NCI-H748 (cell line): ENCODE measurements at regions not wholly inside any gene's neighbourhood (a gene's known extent, or its start where the extent isn't known, plus 50 kb on each side); places are given as distances from the start of the nearest gene placed in this dataset.
A peak's percentile ranks its signal among the peaks of the same experiment; 100 is the strongest.

Experiments
- DNase-seq: peaks from one replicate; lab custom pipeline; 2025; ENCODE audit not compliant: unreplicated experiment; lab: John Stamatoyannopoulos, UW

DNA sequence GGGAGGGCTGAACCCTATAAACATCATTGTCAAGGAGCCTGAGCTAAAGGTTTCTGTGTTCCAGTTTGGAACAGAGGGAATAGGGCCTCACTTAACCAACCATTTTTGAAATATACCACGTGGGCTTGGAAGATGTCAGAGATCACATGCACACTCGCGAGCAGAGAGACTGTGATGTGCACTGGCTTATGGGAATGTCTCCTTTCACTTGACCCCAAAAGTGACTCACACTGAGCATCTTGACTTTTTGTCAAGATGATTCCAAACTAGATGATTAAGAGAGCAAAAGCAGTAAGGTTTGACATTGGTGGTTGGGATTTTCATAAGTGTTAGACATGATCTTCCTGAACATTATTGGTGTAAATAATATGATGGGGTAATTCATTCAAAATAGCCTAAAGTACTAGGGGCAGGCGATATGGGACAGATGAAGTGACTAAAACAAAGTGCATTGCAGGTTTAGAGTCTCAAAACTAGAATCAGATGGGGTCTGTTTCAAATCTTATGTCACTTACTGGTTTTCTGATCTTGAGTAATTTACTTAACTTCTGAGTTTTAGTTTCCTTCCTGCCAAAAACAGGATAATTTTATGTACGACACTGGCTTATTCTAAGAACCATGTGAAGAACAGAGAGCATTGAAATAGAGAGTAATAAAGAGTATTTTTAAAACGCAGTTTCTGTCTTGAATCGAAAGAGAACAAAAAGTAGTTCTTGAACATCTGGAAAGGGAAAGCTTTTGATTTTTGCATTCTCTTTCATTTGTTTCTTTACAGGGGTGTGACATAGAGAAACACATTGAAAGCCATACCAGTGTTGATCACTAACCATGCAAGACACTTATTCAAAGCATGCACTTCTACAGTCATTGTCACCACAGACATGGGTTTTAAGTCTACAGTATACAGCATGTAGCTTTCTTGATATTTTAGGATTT is 383.0 kb downstream of the DIRAS2 start:
- DNase-seq = no peak

DNA sequence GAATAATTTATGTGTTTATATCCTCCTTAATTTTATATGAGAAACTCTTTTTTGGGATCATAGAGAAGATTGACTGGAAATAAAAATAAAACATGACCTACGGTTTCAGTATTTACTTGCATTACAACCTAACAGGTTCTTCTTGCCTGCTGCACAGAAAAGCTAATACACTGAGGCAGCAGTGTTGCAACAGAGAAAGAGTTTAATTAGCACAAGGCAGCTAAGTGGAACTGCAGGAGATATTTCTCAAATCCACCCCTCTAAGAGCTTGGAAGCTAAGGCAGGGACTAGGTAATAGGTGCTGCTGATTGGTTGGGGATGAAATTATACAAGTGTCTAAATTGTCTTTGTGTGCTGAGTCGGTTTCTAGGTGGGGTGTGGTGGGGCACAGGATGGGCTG is 380.9 kb downstream of the DIRAS2 start:
- no peak for DNase-seq

DNA sequence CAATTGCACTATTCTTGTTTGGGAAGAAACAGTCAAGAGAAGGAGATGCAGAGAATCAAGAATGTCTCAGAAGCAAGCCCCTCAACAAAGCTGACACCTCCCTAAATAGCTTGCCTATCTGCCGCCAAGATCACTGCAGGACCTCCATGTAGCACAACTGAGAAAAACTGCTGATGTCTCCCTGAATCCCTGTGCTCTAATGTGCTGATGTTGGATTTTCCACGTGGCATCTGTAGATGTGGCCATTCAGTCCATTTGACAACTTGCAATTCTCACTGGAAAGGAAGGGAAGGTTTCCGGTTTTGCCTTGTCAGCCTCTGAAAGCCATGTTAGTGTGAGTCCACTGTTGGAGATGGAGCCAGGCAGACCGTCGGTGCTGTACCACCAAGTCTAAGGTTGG is 374.0 kb downstream of the DIRAS2 start:
- DNase-seq = no peak

DNA sequence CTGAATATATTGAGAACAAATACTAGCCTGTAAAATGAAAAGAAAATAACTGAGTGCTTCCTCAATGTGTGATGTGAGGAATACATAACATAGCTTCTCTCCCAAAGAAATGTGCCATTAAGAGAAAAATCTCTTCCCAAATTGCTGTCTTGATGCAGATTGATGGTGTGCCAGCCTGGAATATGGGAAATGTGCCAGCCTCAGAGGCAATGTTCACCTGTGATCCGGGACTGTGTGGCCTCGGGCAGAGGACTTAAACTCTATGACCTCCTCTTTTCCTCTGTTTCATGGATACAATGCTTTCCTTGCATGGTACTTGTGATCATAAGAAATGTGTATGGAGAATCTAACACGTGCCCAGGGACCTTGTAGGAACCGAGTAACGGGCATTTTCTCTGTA is 370.9 kb downstream of the DIRAS2 start:
- DNase-seq = no peak

DNA sequence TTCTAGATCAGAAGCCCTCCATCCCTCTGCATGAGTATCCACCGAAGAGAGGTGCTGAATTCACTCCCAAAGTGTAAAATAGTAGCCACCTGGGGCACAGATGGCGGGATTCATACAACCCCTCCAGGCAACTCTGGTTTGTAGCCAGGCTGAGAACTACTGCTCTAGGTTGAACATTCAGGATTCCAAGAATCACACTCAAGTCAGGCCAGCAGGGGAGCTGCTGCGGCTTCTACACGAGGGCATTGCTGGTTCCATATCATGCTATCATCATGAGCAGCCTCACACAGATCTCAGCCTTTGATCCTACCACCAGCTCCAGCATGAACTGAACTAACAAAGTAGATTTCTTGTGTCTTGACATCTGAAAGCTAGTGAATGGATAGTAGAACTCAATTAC is 367.9 kb downstream of the DIRAS2 start:
- DNase-seq = no peak

DNA sequence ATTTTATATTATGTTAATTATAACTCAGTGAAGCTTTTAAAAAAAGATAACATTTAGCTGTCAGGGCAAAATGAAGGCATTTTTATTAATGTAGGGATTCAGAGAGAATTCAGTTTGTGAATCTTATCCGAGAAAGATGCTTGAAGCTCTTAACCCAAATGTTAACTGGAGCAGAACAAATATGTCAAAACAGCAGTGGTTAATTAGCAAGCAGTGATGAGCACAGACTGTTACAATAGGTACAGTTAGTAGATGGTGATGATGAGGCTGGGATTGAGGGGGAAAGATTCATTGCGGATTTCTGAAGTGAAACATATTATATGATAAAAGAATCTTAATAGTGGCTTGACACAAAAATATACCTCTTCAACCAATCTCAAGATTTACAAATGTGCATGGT is 356.7 kb downstream of the DIRAS2 start:
- no peak for DNase-seq

DNA sequence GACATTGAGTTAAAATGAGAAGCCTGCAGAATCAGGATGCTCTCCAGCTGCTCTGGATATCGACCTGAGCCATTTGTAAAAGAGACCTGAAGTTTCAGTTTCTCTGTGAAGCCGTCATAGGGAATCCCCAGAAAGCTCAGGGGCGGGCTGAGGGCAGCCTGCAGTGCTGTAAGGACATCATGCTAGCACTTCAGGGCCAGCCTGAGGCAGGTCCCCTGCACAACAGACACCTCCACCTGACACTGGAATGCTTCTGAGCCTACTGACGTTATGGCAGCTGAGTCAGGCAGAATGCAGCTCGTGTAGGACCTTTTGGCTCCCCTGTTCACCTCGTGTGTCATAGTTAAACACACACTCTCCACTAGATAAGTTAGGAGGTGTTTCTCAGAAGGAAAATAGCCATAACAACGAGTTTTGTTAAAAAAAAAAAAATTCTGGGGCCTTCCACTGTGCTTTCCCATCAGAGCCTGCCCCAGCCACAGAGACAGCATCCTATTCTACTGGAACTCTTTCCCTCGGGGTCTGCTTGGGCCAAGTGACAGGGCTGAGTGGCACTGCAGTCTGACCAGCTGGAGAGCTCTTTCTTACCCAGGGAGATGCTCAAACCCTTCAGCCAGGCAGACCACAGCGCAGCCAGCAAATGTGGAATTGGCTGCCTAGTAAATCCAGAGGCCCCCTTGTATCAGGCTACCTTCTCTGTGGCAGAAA is 354.9 kb downstream of the DIRAS2 start:
- no peak for DNase-seq

DNA sequence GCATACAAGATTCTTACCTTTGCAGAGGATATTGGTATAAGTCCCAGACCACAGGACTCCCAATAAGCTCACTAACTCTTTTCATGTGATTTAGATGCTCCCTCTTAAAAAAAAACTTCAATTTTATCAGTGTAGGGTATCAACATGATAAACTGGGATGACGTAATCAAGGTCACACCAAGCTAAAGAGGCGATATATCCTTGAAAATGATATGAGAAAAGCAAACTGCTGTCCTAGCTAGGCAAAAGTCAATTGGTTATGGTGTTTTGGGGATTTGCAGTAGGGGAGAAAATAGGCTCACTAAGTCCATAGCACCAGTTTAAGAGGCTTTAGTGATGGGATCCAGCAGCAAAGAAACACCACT is 354.4 kb downstream of the DIRAS2 start:
- DNase-seq = no peak

DNA sequence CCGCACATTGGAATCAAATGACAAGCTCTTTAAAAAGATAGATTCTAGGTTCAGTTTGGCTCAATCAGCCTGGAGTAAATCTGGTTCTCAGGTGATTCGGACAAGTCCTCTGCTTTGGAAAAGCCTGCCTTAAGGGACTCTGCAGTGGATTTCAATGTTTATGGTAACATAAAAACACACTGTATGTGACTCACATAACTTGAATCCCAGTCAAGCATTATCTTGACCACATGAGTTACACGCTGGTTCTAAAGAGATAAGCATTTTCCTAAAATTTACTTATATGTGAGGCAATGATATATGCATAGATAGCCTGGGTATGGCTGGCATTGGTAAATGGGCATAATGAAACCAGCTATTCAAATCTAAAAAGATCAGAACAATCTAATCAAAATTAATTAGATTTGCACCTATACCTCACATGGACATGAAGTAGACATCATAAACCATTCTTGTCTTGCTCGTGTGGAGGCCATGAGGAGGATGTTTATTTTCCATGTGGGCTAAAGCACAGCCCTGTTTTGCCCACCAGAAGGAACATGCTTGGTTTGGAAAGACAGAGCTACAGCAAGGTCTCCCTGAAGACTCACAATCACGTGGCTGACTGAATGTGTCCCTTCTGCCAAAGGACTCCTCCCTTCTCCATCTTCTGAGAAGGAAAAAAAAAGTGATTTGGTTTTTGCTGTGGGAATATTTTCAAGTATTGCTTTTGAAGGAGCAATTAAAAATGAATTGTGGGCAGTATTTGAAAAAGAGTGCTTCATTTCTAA is 351.7 kb downstream of the DIRAS2 start:
- DNase-seq = no peak

DNA sequence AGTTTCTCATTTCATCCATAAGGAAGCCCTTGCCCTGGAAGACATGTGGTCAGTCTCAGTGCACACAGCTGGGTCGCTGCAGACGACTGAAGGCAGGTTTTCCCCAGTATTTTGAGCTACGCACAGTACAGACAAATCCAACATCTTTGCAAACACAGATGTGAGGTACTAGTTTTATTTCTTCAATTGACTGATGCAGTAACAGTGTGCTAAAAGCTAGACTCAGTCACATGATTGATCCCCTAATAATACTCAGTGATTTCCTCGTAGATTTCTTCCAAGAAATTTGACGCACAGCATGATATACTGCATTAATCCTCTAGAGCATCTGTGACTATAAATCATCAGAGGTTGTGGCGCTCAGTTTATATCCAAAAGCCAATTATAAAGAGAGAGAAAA is 346.1 kb downstream of the DIRAS2 start:
- no peak for DNase-seq

DNA sequence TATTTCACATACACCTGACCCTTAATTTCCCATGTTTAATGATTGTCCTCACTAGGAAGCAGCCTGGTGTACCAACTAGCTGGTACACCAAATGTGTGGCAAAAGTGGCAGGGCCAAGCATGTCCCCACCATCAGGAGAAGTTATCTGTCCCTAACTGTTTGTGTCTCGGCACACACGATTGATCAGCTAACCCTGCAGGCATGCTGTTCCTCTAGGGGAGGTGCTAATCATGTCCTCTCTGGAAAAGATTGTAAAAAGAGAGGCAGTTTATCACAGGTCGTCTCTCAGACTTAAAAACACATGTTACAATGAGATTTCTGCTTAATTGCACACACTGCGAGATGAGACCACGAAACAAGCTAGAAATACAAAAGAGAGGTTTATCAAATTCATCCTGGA is 342.7 kb downstream of the DIRAS2 start:
- DNase-seq = peak; percentile 23

DNA sequence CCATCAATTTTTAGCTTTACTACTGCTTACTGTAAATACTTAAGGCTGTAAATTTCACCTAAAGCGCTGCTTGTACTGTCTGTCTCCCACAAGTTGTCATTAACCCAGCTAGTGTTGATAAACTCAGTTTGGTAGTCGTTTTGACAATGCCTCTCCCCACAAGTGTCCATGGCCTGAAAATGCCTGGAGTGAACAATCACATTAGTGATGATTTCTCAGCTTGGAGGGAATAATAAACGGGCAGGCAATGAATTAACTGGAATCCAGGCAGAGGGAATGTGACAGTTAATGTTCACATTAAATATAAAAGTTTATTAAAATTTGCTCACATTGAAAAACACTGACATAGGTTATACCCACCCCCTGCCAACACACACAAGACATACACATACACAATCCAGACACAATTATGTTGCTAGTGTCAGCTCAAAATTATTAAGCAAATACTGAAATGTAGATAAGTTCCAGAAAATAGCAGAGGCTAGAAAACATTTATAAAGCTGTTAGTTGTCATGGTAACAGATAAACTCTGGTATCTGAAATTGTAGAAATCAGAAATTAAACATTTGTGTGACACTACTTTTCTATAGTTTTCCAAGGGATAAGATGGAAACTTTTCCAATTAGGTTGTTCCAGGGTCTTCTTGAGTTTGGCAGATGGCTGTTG is 341.9 kb downstream of the DIRAS2 start:
- peak; percentile 59 for DNase-seq

DNA sequence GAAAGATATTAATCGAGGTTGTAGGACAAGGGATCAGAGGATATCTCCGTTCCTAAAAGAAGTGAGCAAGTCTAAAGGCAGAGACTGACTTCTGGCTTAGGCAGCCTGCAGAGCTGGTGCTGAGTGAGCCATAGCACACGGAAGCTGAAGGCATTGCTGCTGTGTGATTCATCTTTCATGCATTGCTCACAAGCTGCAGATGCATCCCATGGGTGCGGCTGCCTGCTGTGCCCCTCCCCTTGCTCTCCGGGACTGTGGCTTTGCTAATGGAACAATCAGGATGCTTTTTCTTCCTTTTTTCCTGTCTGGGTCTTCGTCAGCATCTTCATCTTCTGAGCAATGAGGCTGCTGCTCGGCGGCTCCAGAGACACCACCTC is 341.4 kb downstream of the DIRAS2 start:
- peak; percentile 82 for DNase-seq

DNA sequence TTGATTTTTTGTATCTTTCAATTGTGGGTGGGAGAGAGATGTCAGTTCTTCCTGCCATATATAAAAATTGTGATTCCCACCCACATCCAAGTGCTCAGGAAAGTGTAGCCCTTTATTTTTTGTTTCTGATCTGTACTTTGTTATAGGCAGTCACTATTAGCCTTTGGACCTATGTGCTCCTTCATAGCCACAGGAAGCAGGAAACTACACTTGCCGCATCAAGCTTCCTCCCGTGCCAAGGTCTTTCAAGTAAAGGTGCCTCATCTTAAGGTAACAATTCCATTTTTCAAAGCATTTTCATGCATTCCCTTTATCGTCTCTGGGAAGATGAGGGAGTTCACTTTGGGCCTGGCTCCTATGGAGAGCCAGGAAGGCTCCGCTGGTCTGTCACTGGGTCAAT is 339.0 kb downstream of the DIRAS2 start:
- no peak for DNase-seq

DNA sequence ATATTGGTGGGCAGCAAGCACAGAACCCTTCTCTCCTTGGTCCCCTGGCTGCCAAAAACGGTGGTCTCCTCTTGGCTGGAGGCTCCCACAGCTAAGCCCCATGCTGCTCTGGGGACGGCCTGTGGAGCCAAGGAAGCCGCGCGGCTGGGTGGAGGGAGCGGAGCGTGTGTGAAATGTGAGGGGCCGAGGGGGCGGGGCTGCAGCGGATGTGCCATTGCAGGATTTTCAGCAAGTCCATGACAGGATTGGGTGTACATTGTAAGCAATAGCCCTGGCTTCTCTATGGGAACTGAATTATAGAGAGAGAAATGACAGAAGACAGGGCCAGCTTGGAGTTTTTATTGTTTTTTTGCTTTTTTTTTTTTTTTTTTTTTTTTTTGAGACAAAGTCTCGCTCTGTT is 336.5 kb downstream of the DIRAS2 start:
- no peak for DNase-seq

DNA sequence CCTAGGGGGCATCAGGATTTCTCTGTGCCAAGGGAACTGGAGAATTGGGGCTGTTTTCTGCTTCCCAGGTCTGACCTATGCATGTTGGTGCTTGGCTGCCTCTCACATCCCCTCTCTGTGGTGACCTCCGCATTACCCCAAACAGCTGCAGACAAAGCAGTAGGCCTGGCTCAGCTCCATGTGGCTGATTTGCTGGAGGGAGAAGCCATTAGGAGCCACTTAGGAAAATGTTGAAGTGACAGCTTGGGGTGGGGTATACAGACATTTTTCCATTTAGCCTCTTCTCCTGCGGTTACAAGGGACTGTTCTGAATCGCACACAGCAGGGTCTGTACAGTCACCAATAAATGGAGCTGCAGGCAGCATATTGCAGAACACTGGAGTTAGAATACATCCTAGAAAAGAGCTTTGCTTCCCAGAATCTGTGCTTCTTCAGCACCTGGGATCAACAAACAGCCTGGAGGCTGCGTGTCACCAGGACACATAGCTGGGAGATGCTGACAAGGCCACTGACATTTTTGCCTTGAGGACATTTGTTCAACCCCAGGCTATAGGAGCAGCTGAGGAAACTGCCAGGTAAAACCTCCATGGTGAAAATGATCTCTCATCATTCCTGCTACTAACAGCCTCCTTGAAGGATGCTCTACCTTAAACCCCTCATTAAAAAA is 335.3 kb downstream of the DIRAS2 start:
- DNase-seq = peak; percentile 81

DNA sequence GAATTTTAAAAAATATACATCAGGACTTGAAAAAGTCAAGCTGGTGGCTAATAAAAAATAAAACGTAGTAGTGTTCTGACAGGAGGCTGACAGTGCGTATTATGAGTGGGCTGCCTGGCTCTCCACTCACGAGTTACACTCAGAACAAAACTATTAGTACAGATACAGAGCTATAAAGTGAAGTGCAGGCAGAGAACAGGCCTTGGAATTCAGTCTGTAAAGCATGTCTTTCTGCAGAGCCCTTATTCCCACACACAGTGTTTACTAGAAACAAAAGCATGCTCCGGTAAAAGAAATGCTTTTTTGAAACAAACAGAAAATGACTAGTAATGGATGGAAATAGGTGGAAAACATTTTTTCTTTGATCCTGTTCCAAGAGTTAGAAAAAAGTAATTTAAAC is 334.7 kb downstream of the DIRAS2 start:
- no peak for DNase-seq

DNA sequence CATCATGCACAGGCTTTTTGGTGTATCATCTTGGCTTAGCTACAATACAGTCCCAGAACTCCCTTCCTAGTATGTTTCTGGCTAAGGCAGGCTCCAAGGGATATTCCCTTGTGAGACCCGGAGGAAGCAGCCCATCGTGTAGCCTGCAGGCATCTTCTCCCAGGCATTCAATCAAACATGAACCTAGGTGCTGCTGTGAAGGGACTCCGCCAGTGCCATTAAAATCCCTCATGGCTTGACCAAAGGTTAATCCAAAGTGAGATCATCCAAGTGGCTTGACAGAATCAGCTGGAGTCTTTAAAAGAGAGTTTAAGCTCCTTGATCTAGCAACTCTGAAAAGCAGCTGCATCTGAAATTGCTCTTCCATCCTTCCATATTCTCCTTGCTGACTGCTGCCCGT is 333.9 kb downstream of the DIRAS2 start:
- DNase-seq = no peak

DNA sequence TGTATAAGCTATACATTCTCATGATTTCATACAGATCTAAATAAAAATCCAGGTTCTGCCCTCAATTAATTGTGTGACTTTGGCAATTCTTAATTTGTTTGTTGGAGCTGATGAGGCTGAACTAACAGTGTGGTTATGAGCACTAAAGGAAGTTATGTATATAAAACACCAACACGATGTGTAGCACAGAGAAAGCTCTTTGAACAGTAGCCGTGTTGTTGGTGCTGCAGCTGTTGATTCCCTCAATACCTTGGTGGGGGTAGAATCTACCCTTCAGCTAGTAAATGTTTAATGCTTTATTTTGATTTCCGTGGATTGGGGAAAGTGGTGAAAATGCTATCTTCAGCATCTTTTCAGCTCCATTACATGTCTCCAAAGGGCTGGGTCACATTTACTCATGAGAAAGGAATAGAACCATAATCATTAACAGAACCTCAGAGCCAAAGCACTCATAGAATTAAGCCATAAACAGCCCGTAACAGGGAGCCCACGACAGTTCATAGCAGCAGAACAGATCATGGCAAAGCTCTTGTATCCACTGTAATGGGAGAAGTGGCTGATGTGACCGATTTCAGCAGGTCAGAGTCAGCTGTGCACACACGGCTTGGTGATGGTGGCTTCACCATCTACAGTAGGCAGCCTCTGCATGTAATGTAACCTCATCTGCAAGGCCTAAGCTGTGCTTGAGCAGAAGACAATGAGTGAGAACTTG is 332.7 kb downstream of the DIRAS2 start:
- no peak for DNase-seq

DNA sequence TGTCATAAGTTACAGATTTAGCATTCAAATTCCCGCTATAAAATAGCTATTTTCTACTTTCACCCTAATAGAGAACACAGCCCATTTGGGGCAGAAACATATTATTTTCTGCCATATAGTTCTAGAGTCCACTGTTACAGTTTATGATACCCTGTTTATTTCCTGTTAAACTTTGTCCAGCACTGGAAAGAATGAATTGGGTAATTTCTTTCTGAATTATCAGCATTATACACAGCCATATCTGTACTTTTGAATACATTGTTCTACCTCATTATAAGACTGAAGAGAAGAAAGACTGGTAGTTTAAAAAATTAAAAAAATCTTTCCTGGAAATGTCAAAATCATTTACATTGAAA is 332.1 kb downstream of the DIRAS2 start:
- no peak for DNase-seq
